ENCODE measurements at regions not wholly inside any gene's neighbourhood (a gene's known extent, or its start where the extent isn't known, plus 50 kb on each side); places are given as distances from the start of the nearest gene placed in this dataset.

GRCh38 chr7:96497567-96497966 is 175.7 kb upstream of the SLC25A13 start:
- ATAC-seq (ENCODE audit: low read depth in 2 of 2), result no peak
- H3K36me3 Mint-ChIP-seq, result no peaks in the 10 kb centered on the region
- DNase-seq, result no peak
- peaks cover 0 to 2% (median 0%) of the 10 kb centered on the region in 7 donors for H3K9me3 Mint-ChIP-seq
- H3K4me3 Mint-ChIP-seq, result no peak overlapping the region
- H3K27me3 Mint-ChIP-seq, result peaks cover 0 to 8% (median 0%) of the 10 kb centered on the region in 3 donors
- no peaks in the 10 kb centered on the region for H3K4me1 Mint-ChIP-seq
- H3K27ac Mint-ChIP-seq, result no peak overlapping the region

GRCh38 chr7:96495751-96496216 is 173.9 kb upstream of the SLC25A13 start:
- ATAC-seq (ENCODE audit: low read depth in 2 of 2) (no peak), DNase-seq (no peak)
- Mint-ChIP-seq H3K9me3 (peaks cover 0 to 2% (median 0%) of the 10 kb centered on the region in 7 donors), H3K4me3 (no peak overlapping the region), H3K4me1 (no peaks in the 10 kb centered on the region), H3K27me3 (peaks cover 0 to 8% (median 0%) of the 10 kb centered on the region in 3 donors), H3K27ac (no peak overlapping the region), H3K36me3 (no peaks in the 10 kb centered on the region)

DNA sequence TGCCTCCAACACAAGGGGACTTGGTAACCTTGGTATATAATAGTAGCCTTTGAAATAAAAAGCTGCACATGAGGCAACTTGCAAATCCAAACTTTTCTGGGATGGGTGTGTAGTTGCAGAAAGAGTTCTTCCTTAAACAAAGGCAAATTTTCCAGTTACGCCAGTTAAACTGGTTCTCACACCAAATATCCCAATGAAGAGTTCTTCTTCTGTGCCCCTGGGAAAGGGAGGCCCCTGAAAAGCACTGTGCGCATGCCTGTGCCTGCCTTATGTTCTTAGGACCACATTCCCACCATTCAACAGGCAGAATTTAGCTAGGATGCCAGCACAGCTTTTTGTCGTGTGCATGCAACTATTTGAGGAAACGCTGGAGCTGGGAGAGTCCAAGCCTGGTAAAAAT is 164.8 kb upstream of the SLC25A13 start:
- H3K4me3 Mint-ChIP-seq, result no peak overlapping the region
- H3K27ac Mint-ChIP-seq, result no peak overlapping the region
- no peaks in the 10 kb centered on the region for H3K36me3 Mint-ChIP-seq
- no peaks in the 10 kb centered on the region for H3K4me1 Mint-ChIP-seq
- H3K27me3 Mint-ChIP-seq, result no peaks in the 10 kb centered on the region
- no peak for ATAC-seq (ENCODE audit: low read depth in 2 of 2)
- H3K9me3 Mint-ChIP-seq, result no peaks in the 10 kb centered on the region
- no peak for DNase-seq

DNA sequence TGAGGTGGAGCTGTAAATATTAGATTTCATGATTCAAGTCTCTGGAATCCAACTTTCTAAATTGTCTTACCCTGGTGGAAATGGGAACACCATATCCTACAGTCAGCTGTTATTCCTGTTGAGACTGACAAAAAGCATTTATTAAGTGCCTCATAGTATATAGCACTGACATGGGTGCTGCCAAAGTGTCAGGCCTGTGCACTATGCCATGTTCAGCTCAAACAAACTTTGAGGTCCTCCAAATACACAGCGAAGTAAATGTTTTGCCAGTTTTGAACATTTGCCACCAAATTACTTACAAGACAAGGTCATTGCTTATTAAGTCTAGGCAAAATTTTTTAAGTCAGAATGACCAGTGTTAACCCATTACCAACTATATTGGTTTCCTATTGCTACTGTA is 162.9 kb upstream of the SLC25A13 start:
- H3K4me1 Mint-ChIP-seq, result no peaks in the 10 kb centered on the region
- H3K27me3 Mint-ChIP-seq, result no peaks in the 10 kb centered on the region
- DNase-seq (no peak), ATAC-seq (ENCODE audit: low read depth in 2 of 2) (no peak)
- no peak overlapping the region for H3K27ac Mint-ChIP-seq
- no peaks in the 10 kb centered on the region for H3K36me3 Mint-ChIP-seq
- no peaks in the 10 kb centered on the region for H3K9me3 Mint-ChIP-seq
- no peak overlapping the region for H3K4me3 Mint-ChIP-seq

- no peaks in the 10 kb centered on the region for H3K36me3 Mint-ChIP-seq
- no peak overlapping the region for H3K4me3 Mint-ChIP-seq
- H3K27me3 Mint-ChIP-seq, result no peaks in the 10 kb centered on the region
- ATAC-seq (ENCODE audit: low read depth in 2 of 2) (no peak), DNase-seq (no peak)
- no peaks in the 10 kb centered on the region for H3K9me3 Mint-ChIP-seq
- H3K4me1 Mint-ChIP-seq, result peaks cover 0 to under 1% (median 0%) of the 10 kb centered on the region in 3 donors
- no peak overlapping the region for H3K27ac Mint-ChIP-seq
These were observed 162.2 kb upstream of the SLC25A13 start for GRCh38 chr7:96484091-96484490.

DNA sequence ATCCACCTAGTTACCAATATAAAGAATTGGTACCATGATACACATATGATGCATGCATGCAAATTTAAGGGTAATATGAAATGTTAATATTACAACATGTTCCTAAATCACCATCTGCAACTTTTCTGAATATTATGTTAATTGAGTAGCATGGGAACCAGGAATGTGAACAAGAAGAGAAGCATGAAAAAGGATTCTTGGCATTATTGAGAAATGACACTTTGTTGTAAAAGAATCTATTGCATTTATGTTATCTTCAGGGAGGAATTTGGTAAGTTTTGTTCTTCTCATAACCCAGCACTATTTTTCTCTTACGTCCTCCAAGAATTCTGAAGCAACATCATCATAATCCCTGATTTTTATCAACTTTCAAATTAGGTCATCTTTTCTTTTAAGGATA is 159.9 kb upstream of the SLC25A13 start:
- ATAC-seq (ENCODE audit: low read depth in 2 of 2) (no peak), DNase-seq (no peak)
- Mint-ChIP-seq H3K36me3 (no peaks in the 10 kb centered on the region), H3K4me3 (no peak overlapping the region), H3K27me3 (no peaks in the 10 kb centered on the region), H3K9me3 (no peaks in the 10 kb centered on the region), H3K4me1 (peaks cover 0 to 7% (median 0%) of the 10 kb centered on the region in 3 donors), H3K27ac (no peak overlapping the region)

- ATAC-seq (ENCODE audit: low read depth in 2 of 2) (no peak), DNase-seq (no peak)
- H3K27me3 Mint-ChIP-seq, result no peaks in the 10 kb centered on the region
- no peak overlapping the region for H3K4me3 Mint-ChIP-seq
- peaks cover 0 to 7% (median 0%) of the 10 kb centered on the region in 3 donors for H3K4me1 Mint-ChIP-seq
- H3K27ac Mint-ChIP-seq, result no peak overlapping the region
- H3K9me3 Mint-ChIP-seq, result no peaks in the 10 kb centered on the region
- H3K36me3 Mint-ChIP-seq, result no peaks in the 10 kb centered on the region
These were observed 157.2 kb upstream of the SLC25A13 start for GRCh38 chr7:96479015-96479645.

DNA sequence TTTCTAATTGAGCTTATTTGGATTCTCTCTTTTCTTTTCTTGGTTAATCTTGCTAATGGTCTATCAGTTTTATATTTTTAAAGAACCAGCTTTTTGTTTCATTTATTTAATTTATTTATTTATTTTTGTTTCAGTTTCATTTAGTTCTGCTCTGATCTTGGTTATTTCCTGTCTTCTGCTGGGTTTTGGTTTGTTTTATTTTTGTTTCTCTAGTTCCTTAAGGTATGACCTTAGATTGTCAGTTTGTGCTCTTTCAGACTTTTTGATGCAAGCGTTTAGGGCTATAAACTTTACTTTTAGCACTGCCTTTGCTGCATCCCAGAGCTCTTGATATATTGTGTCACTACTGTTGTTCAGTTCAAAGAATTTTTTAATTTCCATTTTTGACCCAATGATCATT is 149.7 kb upstream of the SLC25A13 start:
- DNase-seq, result no peak
- H3K36me3 Mint-ChIP-seq, result peaks cover 0 to 9% of the 10 kb centered on the region in 2 donors
- H3K27ac Mint-ChIP-seq, result peak overlapping the region in 2 of 6 donors; percentile 18 to 81
- no peak for ATAC-seq (ENCODE audit: low read depth in 2 of 2)
- H3K9me3 Mint-ChIP-seq, result peaks cover 0 to 18% (median 5%) of the 10 kb centered on the region in 7 donors
- peak overlapping the region in 1 of 8 donors; percentile 21 for H3K4me3 Mint-ChIP-seq
- H3K4me1 Mint-ChIP-seq, result peaks cover 0 to 7% (median 6%) of the 10 kb centered on the region in 3 donors
- H3K27me3 Mint-ChIP-seq, result peaks cover 0 to under 1% (median 0%) of the 10 kb centered on the region in 3 donors

- no peak for ATAC-seq (ENCODE audit: low read depth in 2 of 2)
- Mint-ChIP-seq H3K4me1 (no peaks in the 10 kb centered on the region), H3K9me3 (no peaks in the 10 kb centered on the region), H3K36me3 (no peaks in the 10 kb centered on the region), H3K27ac (no peak overlapping the region), H3K4me3 (no peak overlapping the region), H3K27me3 (no peaks in the 10 kb centered on the region)
- DNase-seq, result no peak
These were observed 130.2 kb upstream of the SLC25A13 start for GRCh38 chr7:96452146-96452545.

- no peaks in the 10 kb centered on the region for H3K27me3 Mint-ChIP-seq
- H3K27ac Mint-ChIP-seq, result no peak overlapping the region
These were observed 127.2 kb upstream of the SLC25A13 start for GRCh38 chr7:96449094-96449493.

GRCh38 chr7:96447109-96447645 is 125.3 kb upstream of the SLC25A13 start:
- Mint-ChIP-seq H3K4me3 (no peak overlapping the region), H3K27me3 (no peaks in the 10 kb centered on the region), H3K4me1 (no peaks in the 10 kb centered on the region), H3K27ac (no peak overlapping the region), H3K36me3 (no peaks in the 10 kb centered on the region), H3K9me3 (no peaks in the 10 kb centered on the region)
- DNase-seq (no peak), ATAC-seq (ENCODE audit: low read depth in 2 of 2) (no peak)

More at GRCh38 chr7:96449094-96449493, 127.2 kb upstream of the SLC25A13 start:
- no peak for ATAC-seq (ENCODE audit: low read depth in 2 of 2)
- Mint-ChIP-seq H3K36me3 (no peaks in the 10 kb centered on the region), H3K4me1 (no peaks in the 10 kb centered on the region), H3K4me3 (no peak overlapping the region), H3K9me3 (no peaks in the 10 kb centered on the region)
- DNase-seq, result no peak

DNA sequence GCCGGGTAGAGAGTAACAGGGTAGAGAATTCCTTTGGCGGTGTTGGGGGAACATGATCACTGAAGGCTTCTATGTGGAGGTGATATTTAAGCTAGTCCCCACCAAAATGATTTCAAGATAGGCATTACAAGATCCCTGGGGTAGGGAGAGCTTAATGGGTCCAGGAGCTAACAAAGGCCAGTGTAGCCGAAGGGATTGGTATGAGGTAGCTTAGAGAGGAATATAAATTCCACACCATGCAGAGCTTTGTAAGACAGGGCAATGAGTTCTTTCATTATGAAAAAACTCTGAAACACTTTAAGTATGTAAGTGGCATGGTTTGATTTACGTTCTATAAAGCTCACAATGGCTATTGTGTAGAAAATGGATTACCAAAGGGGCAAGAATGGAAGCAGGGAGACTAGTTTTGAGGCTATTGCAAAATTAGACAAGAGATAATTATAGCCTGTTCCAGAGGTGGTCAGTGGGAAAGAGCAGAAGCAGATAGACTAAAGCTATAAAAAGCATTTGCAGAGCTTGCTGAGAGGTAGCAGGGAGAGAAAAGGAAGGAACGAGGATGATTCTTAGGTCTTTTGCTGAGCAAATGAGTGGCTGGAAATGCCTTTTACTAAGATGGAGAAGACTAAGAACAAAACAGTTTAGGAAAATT is 119.7 kb upstream of the SLC25A13 start:
- Mint-ChIP-seq H3K4me1 (no peaks in the 10 kb centered on the region), H3K27me3 (peaks cover 0 to 9% (median 6%) of the 10 kb centered on the region in 3 donors), H3K9me3 (peaks cover 0 to 5% (median 2%) of the 10 kb centered on the region in 7 donors), H3K4me3 (no peak overlapping the region), H3K27ac (peak overlapping the region in 1 of 6 donors; percentile 7), H3K36me3 (no peaks in the 10 kb centered on the region)
- ATAC-seq (ENCODE audit: low read depth in 2 of 2), result no peak
- DNase-seq, result no peak

DNA sequence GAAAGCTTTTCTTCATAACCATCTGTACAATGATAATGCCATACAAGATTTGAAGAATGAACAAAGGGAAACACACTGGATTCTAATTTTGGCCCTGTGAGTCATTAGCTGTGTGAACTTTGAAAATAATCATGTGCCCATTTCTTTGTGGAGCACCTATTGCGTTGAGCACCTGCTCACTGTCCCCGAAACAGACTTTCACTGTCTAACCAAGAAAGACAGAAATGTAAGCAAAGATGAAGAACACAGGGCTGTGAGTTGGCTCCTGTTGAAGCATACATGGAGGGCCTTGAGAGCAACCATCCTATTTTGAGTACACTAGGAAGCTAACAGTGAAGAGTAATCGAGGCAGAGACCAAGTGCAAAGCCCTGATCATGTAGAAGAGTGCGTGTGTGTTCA is 118.4 kb upstream of the SLC25A13 start:
- ATAC-seq (ENCODE audit: low read depth in 2 of 2), result no peak
- H3K27ac Mint-ChIP-seq, result no peak overlapping the region
- no peak overlapping the region for H3K4me3 Mint-ChIP-seq
- peaks cover 0 to 9% (median 9%) of the 10 kb centered on the region in 3 donors for H3K27me3 Mint-ChIP-seq
- DNase-seq, result no peak
- no peaks in the 10 kb centered on the region for H3K4me1 Mint-ChIP-seq
- H3K9me3 Mint-ChIP-seq, result peaks cover 0 to 5% (median 2%) of the 10 kb centered on the region in 7 donors
- H3K36me3 Mint-ChIP-seq, result no peaks in the 10 kb centered on the region

DNA sequence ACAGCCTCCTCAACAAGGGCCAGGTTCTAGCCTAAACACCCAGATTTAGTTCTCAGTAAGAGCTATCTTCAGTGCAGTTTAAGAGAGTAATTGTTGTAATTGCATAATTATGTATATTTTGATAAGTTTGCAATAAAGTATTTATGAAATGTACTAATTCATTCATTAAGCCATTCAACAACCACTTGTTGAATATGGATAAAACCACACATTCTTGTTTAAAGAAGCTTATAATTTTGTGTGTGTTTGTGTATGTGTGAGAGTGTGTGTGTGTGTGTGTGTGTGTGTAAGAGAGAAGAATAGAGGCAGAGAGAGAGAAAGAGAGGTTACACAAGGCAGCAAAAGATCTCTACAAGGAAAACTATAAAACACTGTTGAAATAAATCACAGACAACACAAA is 115.0 kb upstream of the SLC25A13 start:
- H3K27me3 Mint-ChIP-seq, result peaks cover 0 to 9% (median 9%) of the 10 kb centered on the region in 3 donors
- ATAC-seq (ENCODE audit: low read depth in 2 of 2) (no peak), DNase-seq (no peak)
- no peaks in the 10 kb centered on the region for H3K4me1 Mint-ChIP-seq
- H3K36me3 Mint-ChIP-seq, result no peaks in the 10 kb centered on the region
- no peak overlapping the region for H3K27ac Mint-ChIP-seq
- no peak overlapping the region for H3K4me3 Mint-ChIP-seq
- H3K9me3 Mint-ChIP-seq, result peaks cover 0 to 5% (median 2%) of the 10 kb centered on the region in 7 donors

Measured in naive B cell (primary cell).